ENCODE measurements at regions not wholly inside any gene's neighbourhood (a gene's known extent, or its start where the extent isn't known, plus 50 kb on each side); places are given as distances from the start of the nearest gene placed in this dataset.

GRCh38 chr21:25324666-25325065 lies 282.6 kb downstream of the MRPL39 start:
- Histone ChIP-seq H4K20me1 (replicated peaks; ENCODE audit: insufficient read depth) (no peaks in the 10 kb centered on the region), H2AFZ (no peak overlapping the region), H3K79me2 (replicated peaks; ENCODE audit: insufficient read depth) (no peaks in the 10 kb centered on the region), H3K4me1 (ENCODE audit: insufficient read depth) (peaks cover 14% of the 10 kb centered on the region), H3K4me2 (no peak overlapping the region), H3K36me3 (ENCODE audit: insufficient read depth) (no peaks in the 10 kb centered on the region), H3K27me3 (ENCODE audit: insufficient read depth) (no peaks in the 10 kb centered on the region), H3F3A (replicated peaks; ENCODE audit: low read depth) (no peaks in the 10 kb centered on the region), H3K4me3 (no peak overlapping the region), H3K27ac (ENCODE audit: low read depth) (no peak overlapping the region), H3K9me2 (ENCODE audit: insufficient read depth) (no peaks in the 10 kb centered on the region)
- no peaks in the 10 kb centered on the region for H3K9me3 Mint-ChIP-seq
- H3K27me3 Mint-ChIP-seq (ENCODE audit: insufficient read depth, low read depth, poor library complexity) = peaks cover 2% of the 10 kb centered on the region
- DNase-seq (ENCODE audit: low spot score) (no peak), ATAC-seq (no peak)
- no peaks in the 10 kb centered on the region for H3K36me3 Mint-ChIP-seq (ENCODE audit: low read depth)
- H3K4me1 Mint-ChIP-seq = peaks cover 11% of the 10 kb centered on the region
- no peak overlapping the region for H3K27ac Mint-ChIP-seq
- no peak overlapping the region for H3K4me3 Mint-ChIP-seq
- TF ChIP-seq ZNF331 (CRISPR knock-in tag; IDR thresholded peaks at IDR 0.05; ENCODE audit: low read depth) = no peak
- TF ChIP-seq, protein P1, sequence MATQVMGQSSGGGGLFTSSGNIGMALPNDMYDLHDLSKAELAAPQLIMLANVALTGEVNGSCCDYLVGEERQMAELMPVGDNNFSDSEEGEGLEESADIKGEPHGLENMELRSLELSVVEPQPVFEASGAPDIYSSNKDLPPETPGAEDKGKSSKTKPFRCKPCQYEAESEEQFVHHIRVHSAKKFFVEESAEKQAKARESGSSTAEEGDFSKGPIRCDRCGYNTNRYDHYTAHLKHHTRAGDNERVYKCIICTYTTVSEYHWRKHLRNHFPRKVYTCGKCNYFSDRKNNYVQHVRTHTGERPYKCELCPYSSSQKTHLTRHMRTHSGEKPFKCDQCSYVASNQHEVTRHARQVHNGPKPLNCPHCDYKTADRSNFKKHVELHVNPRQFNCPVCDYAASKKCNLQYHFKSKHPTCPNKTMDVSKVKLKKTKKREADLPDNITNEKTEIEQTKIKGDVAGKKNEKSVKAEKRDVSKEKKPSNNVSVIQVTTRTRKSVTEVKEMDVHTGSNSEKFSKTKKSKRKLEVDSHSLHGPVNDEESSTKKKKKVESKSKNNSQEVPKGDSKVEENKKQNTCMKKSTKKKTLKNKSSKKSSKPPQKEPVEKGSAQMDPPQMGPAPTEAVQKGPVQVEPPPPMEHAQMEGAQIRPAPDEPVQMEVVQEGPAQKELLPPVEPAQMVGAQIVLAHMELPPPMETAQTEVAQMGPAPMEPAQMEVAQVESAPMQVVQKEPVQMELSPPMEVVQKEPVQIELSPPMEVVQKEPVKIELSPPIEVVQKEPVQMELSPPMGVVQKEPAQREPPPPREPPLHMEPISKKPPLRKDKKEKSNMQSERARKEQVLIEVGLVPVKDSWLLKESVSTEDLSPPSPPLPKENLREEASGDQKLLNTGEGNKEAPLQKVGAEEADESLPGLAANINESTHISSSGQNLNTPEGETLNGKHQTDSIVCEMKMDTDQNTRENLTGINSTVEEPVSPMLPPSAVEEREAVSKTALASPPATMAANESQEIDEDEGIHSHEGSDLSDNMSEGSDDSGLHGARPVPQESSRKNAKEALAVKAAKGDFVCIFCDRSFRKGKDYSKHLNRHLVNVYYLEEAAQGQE (IDR thresholded peaks at IDR 0.05; ENCODE audit: unreplicated experiment) = no peak
- no peak for TF ChIP-seq NANOG (IDR thresholded peaks at IDR 0.05; ENCODE audit: borderline replicate concordance)
- TF ChIP-seq EZH2phosphoT487 (IDR thresholded peaks at IDR 0.05; ENCODE audit: unreplicated experiment) = no peak
- TF ChIP-seq ZNF462 (CRISPR knock-in tag; IDR thresholded peaks at IDR 0.05) = no peak
- TF ChIP-seq STAT1 (IDR thresholded peaks at IDR 0.05; ENCODE audit: unreplicated experiment) = no peak
- TF ChIP-seq EZH2 (IDR thresholded peaks at IDR 0.05; ENCODE audit: low read depth, unreplicated experiment) = no peak
- TF ChIP-seq, protein P2, sequence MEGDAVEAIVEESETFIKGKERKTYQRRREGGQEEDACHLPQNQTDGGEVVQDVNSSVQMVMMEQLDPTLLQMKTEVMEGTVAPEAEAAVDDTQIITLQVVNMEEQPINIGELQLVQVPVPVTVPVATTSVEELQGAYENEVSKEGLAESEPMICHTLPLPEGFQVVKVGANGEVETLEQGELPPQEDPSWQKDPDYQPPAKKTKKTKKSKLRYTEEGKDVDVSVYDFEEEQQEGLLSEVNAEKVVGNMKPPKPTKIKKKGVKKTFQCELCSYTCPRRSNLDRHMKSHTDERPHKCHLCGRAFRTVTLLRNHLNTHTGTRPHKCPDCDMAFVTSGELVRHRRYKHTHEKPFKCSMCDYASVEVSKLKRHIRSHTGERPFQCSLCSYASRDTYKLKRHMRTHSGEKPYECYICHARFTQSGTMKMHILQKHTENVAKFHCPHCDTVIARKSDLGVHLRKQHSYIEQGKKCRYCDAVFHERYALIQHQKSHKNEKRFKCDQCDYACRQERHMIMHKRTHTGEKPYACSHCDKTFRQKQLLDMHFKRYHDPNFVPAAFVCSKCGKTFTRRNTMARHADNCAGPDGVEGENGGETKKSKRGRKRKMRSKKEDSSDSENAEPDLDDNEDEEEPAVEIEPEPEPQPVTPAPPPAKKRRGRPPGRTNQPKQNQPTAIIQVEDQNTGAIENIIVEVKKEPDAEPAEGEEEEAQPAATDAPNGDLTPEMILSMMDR (conservative IDR thresholded peaks at IDR 0.05; ENCODE audit: low read depth in 2 of 2) = no peak
- TF ChIP-seq ZNF114 (CRISPR knock-in tag; IDR thresholded peaks at IDR 0.05) = no peak
- no peak for TF ChIP-seq POLR2AphosphoS5 (IDR thresholded peaks at IDR 0.05; ENCODE audit: low read depth)
- TF ChIP-seq JUNB (IDR thresholded peaks at IDR 0.05; ENCODE audit: unreplicated experiment) = no peak
- TF ChIP-seq ETS1 (IDR thresholded peaks at IDR 0.05) = no peak
- no peak for TF ChIP-seq CREB1 (CRISPR knock-in tag; IDR thresholded peaks at IDR 0.05; ENCODE audit: low read depth)

All from GM23338 (cell line).